ENCODE measurements at regions not wholly inside any gene's neighbourhood (a gene's known extent, or its start where the extent isn't known, plus 50 kb on each side); places are given as distances from the start of the nearest gene placed in this dataset.

GRCh38 chr5:2576823-2577222 is 174.7 kb downstream of the IRX2 start:
- Histone ChIP-seq H3K9ac (ENCODE audit: low read depth in 1 of 2, low read length in 2 of 2) (no peak overlapping the region), H3K4me1 (ENCODE audit: control insufficient read depth in 2 of 2, insufficient read depth in 2 of 2, low read length in 2 of 2) (no peaks in the 10 kb centered on the region), H3K4me3 (ENCODE audit: low read length in 2 of 2) (no peak overlapping the region), H3K27ac (ENCODE audit: low read depth in 2 of 2, low read length in 2 of 2) (no peak overlapping the region), H3K9me3 (ENCODE audit: control insufficient read depth in 2 of 2, low read length in 2 of 2) (no peaks in the 10 kb centered on the region), H3K36me3 (ENCODE audit: control insufficient read depth in 2 of 2, insufficient read depth in 2 of 2, low read length in 2 of 2) (no peaks in the 10 kb centered on the region), H3K27me3 (ENCODE audit: control insufficient read depth in 2 of 2, insufficient read depth in 2 of 2, low read length in 2 of 2) (no peaks in the 10 kb centered on the region)

GRCh38 chr5:2575871-2576270 is 175.6 kb downstream of the IRX2 start:
- Histone ChIP-seq H3K27me3 (ENCODE audit: control insufficient read depth in 2 of 2, insufficient read depth in 2 of 2, low read length in 2 of 2) (no peaks in the 10 kb centered on the region), H3K4me1 (ENCODE audit: control insufficient read depth in 2 of 2, insufficient read depth in 2 of 2, low read length in 2 of 2) (no peaks in the 10 kb centered on the region), H3K9me3 (ENCODE audit: control insufficient read depth in 2 of 2, low read length in 2 of 2) (no peaks in the 10 kb centered on the region), H3K4me3 (ENCODE audit: low read length in 2 of 2) (no peak overlapping the region), H3K36me3 (ENCODE audit: control insufficient read depth in 2 of 2, insufficient read depth in 2 of 2, low read length in 2 of 2) (no peaks in the 10 kb centered on the region), H3K27ac (ENCODE audit: low read depth in 2 of 2, low read length in 2 of 2) (no peak overlapping the region), H3K9ac (ENCODE audit: low read depth in 1 of 2, low read length in 2 of 2) (no peak overlapping the region)

- Histone ChIP-seq H3K9ac (ENCODE audit: low read depth in 1 of 2, low read length in 2 of 2) (no peak overlapping the region), H3K4me3 (ENCODE audit: low read length in 2 of 2) (no peak overlapping the region), H3K4me1 (ENCODE audit: control insufficient read depth in 2 of 2, insufficient read depth in 2 of 2, low read length in 2 of 2) (no peaks in the 10 kb centered on the region), H3K27me3 (ENCODE audit: control insufficient read depth in 2 of 2, insufficient read depth in 2 of 2, low read length in 2 of 2) (no peaks in the 10 kb centered on the region), H3K9me3 (ENCODE audit: control insufficient read depth in 2 of 2, low read length in 2 of 2) (no peaks in the 10 kb centered on the region), H3K36me3 (ENCODE audit: control insufficient read depth in 2 of 2, insufficient read depth in 2 of 2, low read length in 2 of 2) (no peaks in the 10 kb centered on the region), H3K27ac (ENCODE audit: low read depth in 2 of 2, low read length in 2 of 2) (no peak overlapping the region)
These were observed 176.2 kb downstream of the IRX2 start for GRCh38 chr5:2575292-2575691.

- no peak overlapping the region for H3K4me3 ChIP-seq (ENCODE audit: low read length in 2 of 2)
- H3K36me3 ChIP-seq (ENCODE audit: control insufficient read depth in 2 of 2, insufficient read depth in 2 of 2, low read length in 2 of 2): no peaks in the 10 kb centered on the region
- H3K9ac ChIP-seq (ENCODE audit: low read depth in 1 of 2, low read length in 2 of 2): no peak overlapping the region
- H3K4me1 ChIP-seq (ENCODE audit: control insufficient read depth in 2 of 2, insufficient read depth in 2 of 2, low read length in 2 of 2): no peaks in the 10 kb centered on the region
- H3K9me3 ChIP-seq (ENCODE audit: control insufficient read depth in 2 of 2, low read length in 2 of 2): no peaks in the 10 kb centered on the region
- no peaks in the 10 kb centered on the region for H3K27me3 ChIP-seq (ENCODE audit: control insufficient read depth in 2 of 2, insufficient read depth in 2 of 2, low read length in 2 of 2)
- no peak overlapping the region for H3K27ac ChIP-seq (ENCODE audit: low read depth in 2 of 2, low read length in 2 of 2)
These were observed 177.3 kb downstream of the IRX2 start for GRCh38 chr5:2574155-2574554.

GRCh38 chr5:2570586-2570985 is 180.9 kb downstream of the IRX2 start:
- Histone ChIP-seq H3K36me3 (ENCODE audit: control insufficient read depth in 2 of 2, insufficient read depth in 2 of 2, low read length in 2 of 2) (no peaks in the 10 kb centered on the region), H3K27me3 (ENCODE audit: control insufficient read depth in 2 of 2, insufficient read depth in 2 of 2, low read length in 2 of 2) (no peaks in the 10 kb centered on the region), H3K9ac (ENCODE audit: low read depth in 1 of 2, low read length in 2 of 2) (no peak overlapping the region), H3K9me3 (ENCODE audit: control insufficient read depth in 2 of 2, low read length in 2 of 2) (no peaks in the 10 kb centered on the region), H3K4me3 (ENCODE audit: low read length in 2 of 2) (no peak overlapping the region), H3K27ac (ENCODE audit: low read depth in 2 of 2, low read length in 2 of 2) (no peak overlapping the region), H3K4me1 (ENCODE audit: control insufficient read depth in 2 of 2, insufficient read depth in 2 of 2, low read length in 2 of 2) (no peaks in the 10 kb centered on the region)

DNA sequence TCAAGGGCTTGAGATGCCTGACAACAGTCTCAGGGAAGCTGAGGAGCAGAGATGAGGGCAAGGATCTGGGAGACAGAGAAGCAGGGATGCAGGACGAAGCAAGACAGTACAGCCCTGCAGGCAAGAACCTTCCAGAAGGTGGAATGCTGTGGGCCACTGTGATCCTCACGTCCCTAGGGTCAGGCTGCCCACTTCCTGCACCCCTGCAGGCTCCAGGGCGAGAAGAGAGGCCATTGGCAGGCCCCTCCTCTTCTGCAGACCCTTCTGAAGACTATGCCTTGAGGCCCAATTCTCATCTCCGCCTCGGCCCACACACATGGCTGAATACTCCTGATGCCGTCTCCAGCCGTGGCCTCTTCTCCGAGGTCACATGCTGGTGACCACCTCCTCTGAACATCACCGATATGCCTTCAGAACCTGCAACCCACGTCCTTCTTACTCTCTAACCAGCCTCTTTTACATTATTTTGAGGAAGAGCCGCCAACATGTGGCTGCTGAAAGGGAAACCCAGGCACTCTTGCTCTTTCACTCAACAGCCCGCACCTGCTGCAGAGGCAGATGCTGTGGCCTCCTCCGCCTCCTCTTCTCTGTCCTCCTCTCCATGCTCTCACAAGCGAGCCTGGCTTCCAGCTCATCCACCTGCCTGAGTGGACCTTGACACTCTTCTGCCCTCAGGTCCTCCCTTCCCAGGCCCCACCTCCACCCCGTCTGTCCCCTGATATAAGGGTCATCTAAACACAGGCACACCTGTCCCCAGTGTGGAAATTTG is 181.5 kb downstream of the IRX2 start:
- H3K27me3 ChIP-seq (ENCODE audit: control insufficient read depth in 2 of 2, insufficient read depth in 2 of 2, low read length in 2 of 2): no peaks in the 10 kb centered on the region
- no peaks in the 10 kb centered on the region for H3K36me3 ChIP-seq (ENCODE audit: control insufficient read depth in 2 of 2, insufficient read depth in 2 of 2, low read length in 2 of 2)
- no peaks in the 10 kb centered on the region for H3K4me1 ChIP-seq (ENCODE audit: control insufficient read depth in 2 of 2, insufficient read depth in 2 of 2, low read length in 2 of 2)
- no peak overlapping the region for H3K27ac ChIP-seq (ENCODE audit: low read depth in 2 of 2, low read length in 2 of 2)
- no peaks in the 10 kb centered on the region for H3K9me3 ChIP-seq (ENCODE audit: control insufficient read depth in 2 of 2, low read length in 2 of 2)
- H3K9ac ChIP-seq (ENCODE audit: low read depth in 1 of 2, low read length in 2 of 2): no peak overlapping the region
- H3K4me3 ChIP-seq (ENCODE audit: low read length in 2 of 2): no peak overlapping the region

- Histone ChIP-seq H3K27ac (ENCODE audit: low read depth in 2 of 2, low read length in 2 of 2) (no peak overlapping the region), H3K9me3 (ENCODE audit: control insufficient read depth in 2 of 2, low read length in 2 of 2) (no peaks in the 10 kb centered on the region), H3K9ac (ENCODE audit: low read depth in 1 of 2, low read length in 2 of 2) (no peak overlapping the region), H3K4me3 (ENCODE audit: low read length in 2 of 2) (no peak overlapping the region), H3K27me3 (ENCODE audit: control insufficient read depth in 2 of 2, insufficient read depth in 2 of 2, low read length in 2 of 2) (no peaks in the 10 kb centered on the region), H3K36me3 (ENCODE audit: control insufficient read depth in 2 of 2, insufficient read depth in 2 of 2, low read length in 2 of 2) (no peaks in the 10 kb centered on the region), H3K4me1 (ENCODE audit: control insufficient read depth in 2 of 2, insufficient read depth in 2 of 2, low read length in 2 of 2) (no peaks in the 10 kb centered on the region)
These were observed 182.3 kb downstream of the IRX2 start for GRCh38 chr5:2569176-2569575.

- no peaks in the 10 kb centered on the region for H3K36me3 ChIP-seq (ENCODE audit: control insufficient read depth in 2 of 2, insufficient read depth in 2 of 2, low read length in 2 of 2)
- peaks cover 0 to 5% of the 10 kb centered on the region in 2 donors for H3K9me3 ChIP-seq (ENCODE audit: control insufficient read depth in 2 of 2, low read length in 2 of 2)
- no peak overlapping the region for H3K9ac ChIP-seq (ENCODE audit: low read depth in 1 of 2, low read length in 2 of 2)
- H3K4me1 ChIP-seq (ENCODE audit: control insufficient read depth in 2 of 2, insufficient read depth in 2 of 2, low read length in 2 of 2): no peaks in the 10 kb centered on the region
- H3K4me3 ChIP-seq (ENCODE audit: low read length in 2 of 2): no peak overlapping the region
- H3K27me3 ChIP-seq (ENCODE audit: control insufficient read depth in 2 of 2, insufficient read depth in 2 of 2, low read length in 2 of 2): no peaks in the 10 kb centered on the region
- H3K27ac ChIP-seq (ENCODE audit: low read depth in 2 of 2, low read length in 2 of 2): no peak overlapping the region
These were observed 185.2 kb downstream of the IRX2 start for GRCh38 chr5:2566284-2566683.

DNA sequence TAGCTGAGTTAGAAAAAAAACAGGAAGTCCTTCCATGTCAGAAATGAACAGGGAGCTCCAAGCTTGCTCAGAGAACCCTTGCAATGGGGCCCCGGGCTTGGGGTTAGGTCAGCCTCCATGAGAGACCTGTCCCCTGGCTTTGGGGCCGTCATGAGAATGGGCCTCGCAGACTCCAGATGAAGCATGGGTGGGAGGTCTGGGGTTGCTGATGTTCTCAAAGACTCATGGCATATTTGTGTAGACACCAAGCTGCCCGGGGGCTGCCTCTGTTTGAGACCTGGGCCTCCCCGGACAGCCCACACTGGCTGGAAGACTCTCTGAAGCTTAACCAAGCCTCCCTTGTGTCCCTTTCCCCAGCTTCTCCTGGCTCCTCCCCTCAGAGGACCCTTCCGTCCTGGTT is 186.3 kb downstream of the IRX2 start:
- H3K36me3 ChIP-seq (ENCODE audit: control insufficient read depth in 2 of 2, insufficient read depth in 2 of 2, low read length in 2 of 2): no peaks in the 10 kb centered on the region
- no peak overlapping the region for H3K9ac ChIP-seq (ENCODE audit: low read depth in 1 of 2, low read length in 2 of 2)
- H3K4me3 ChIP-seq (ENCODE audit: low read length in 2 of 2): no peak overlapping the region
- peaks cover 0 to 5% of the 10 kb centered on the region in 2 donors for H3K9me3 ChIP-seq (ENCODE audit: control insufficient read depth in 2 of 2, low read length in 2 of 2)
- no peaks in the 10 kb centered on the region for H3K4me1 ChIP-seq (ENCODE audit: control insufficient read depth in 2 of 2, insufficient read depth in 2 of 2, low read length in 2 of 2)
- no peaks in the 10 kb centered on the region for H3K27me3 ChIP-seq (ENCODE audit: control insufficient read depth in 2 of 2, insufficient read depth in 2 of 2, low read length in 2 of 2)
- H3K27ac ChIP-seq (ENCODE audit: low read depth in 2 of 2, low read length in 2 of 2): no peak overlapping the region

DNA sequence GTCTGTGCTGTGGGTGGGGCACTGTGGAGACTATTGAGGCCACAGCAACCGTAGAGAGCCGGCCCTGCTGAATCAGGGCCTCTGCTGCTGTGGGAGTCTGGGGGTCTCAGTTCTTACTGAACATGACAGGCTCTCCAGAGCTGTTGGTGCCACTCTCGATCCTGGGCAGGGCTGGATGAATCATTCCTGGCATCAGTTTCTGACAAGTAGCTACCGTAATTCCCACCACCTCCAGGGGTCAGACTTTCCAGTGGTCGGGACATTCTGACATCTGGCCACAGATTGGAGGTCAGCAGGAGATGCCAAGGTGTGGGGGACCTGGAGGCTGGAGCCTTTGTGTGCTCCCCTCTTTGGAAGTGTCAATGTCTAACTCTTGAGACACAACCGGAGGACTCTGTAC is 188.4 kb downstream of the IRX2 start:
- Histone ChIP-seq H3K4me3 (ENCODE audit: low read length in 2 of 2) (no peak overlapping the region), H3K36me3 (ENCODE audit: control insufficient read depth in 2 of 2, insufficient read depth in 2 of 2, low read length in 2 of 2) (no peaks in the 10 kb centered on the region), H3K9ac (ENCODE audit: low read depth in 1 of 2, low read length in 2 of 2) (no peak overlapping the region), H3K9me3 (ENCODE audit: control insufficient read depth in 2 of 2, low read length in 2 of 2) (peaks cover 0 to 5% of the 10 kb centered on the region in 2 donors), H3K4me1 (ENCODE audit: control insufficient read depth in 2 of 2, insufficient read depth in 2 of 2, low read length in 2 of 2) (no peaks in the 10 kb centered on the region), H3K27ac (ENCODE audit: low read depth in 2 of 2, low read length in 2 of 2) (no peak overlapping the region), H3K27me3 (ENCODE audit: control insufficient read depth in 2 of 2, insufficient read depth in 2 of 2, low read length in 2 of 2) (no peaks in the 10 kb centered on the region)

Measured in mucosa of rectum (tissue), 2 donors.